ENCODE measurements at regions not wholly inside any gene's neighbourhood (a gene's known extent, or its start where the extent isn't known, plus 50 kb on each side); places are given as distances from the start of the nearest gene placed in this dataset.

GRCh38 chr6:134446896-134447295, 129.0 kb upstream of the SGK1 start:
- H3K27ac ChIP-seq: no peak overlapping the region
- TF ChIP-seq CTCF (conservative IDR thresholded peaks at IDR 0.05) (no peak), ZFX (IDR thresholded peaks at IDR 0.05) (no peak)

GRCh38 chr6:134446218-134446848, 128.4 kb upstream of the SGK1 start:
- TF ChIP-seq ZFX (IDR thresholded peaks at IDR 0.05): no peak
- TF ChIP-seq CTCF (conservative IDR thresholded peaks at IDR 0.05): no peak; the same call in 1 of the 2 replicates
- no peak overlapping the region for H3K27ac ChIP-seq

- no peak for TF ChIP-seq CTCF (conservative IDR thresholded peaks at IDR 0.05)
- TF ChIP-seq ZFX (IDR thresholded peaks at IDR 0.05): no peak
- no peak overlapping the region for H3K27ac ChIP-seq
Observed at GRCh38 chr6:134443009-134443408, 125.1 kb upstream of the SGK1 start.

GRCh38 chr6:134442073-134442472, 124.2 kb upstream of the SGK1 start:
- H3K27ac ChIP-seq: no peak overlapping the region
- no peak for TF ChIP-seq ZFX (IDR thresholded peaks at IDR 0.05)
- TF ChIP-seq CTCF (conservative IDR thresholded peaks at IDR 0.05): no peak

GRCh38 chr6:134438837-134439236, 120.9 kb upstream of the SGK1 start:
- H3K27ac ChIP-seq: no peak overlapping the region
- no peak for TF ChIP-seq ZFX (IDR thresholded peaks at IDR 0.05)
- no peak for TF ChIP-seq CTCF (conservative IDR thresholded peaks at IDR 0.05)

GRCh38 chr6:134437376-134437775, 119.5 kb upstream of the SGK1 start:
- no peak for TF ChIP-seq CTCF (conservative IDR thresholded peaks at IDR 0.05)
- no peak for TF ChIP-seq ZFX (IDR thresholded peaks at IDR 0.05)
- H3K27ac ChIP-seq: no peak overlapping the region

- H3K27ac ChIP-seq: no peak overlapping the region
- no peak for TF ChIP-seq CTCF (conservative IDR thresholded peaks at IDR 0.05)
- no peak for TF ChIP-seq ZFX (IDR thresholded peaks at IDR 0.05)
Observed at GRCh38 chr6:134436950-134437349, 119.0 kb upstream of the SGK1 start.
